Activated T-cell treated with anti-CD3 and anti-CD28 coated beads for 1 hour (primary cell): ENCODE measurements at regions not wholly inside any gene's neighbourhood (a gene's known extent, or its start where the extent isn't known, plus 50 kb on each side); places are given as distances from the start of the nearest gene placed in this dataset.
"Not testable (repeated sequence)": the region's sequence is repeated elsewhere in the genome, so short reads cannot be mapped to it uniquely, and the experiment has no call there.

Source experiments
- DNase-seq: peaks from one replicate; pipeline ENCODE4 v3.0.0-alpha.2; 2020; ENCODE audit warnings: low read depth

DNA sequence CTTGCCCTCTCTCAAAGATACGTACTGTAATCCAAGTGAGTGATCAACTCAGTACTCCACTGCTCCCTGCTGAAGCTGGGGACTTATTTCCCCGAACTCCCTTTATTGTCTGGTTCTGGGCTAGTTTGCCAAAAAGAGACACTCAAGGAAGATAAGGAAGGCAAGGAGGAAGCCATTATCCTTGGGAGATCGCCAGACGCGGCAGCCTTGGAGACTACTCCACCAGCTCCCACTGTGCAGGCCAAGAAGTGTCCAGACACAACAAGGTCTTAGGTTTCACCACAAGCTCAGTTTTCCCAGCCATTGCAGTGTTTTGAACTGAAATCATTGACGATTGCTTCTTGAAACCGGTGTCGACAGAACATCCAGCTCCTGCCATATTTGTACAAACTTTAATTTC lies 439.6 kb upstream of the UBE2E3 start:
- no peak for DNase-seq

DNA sequence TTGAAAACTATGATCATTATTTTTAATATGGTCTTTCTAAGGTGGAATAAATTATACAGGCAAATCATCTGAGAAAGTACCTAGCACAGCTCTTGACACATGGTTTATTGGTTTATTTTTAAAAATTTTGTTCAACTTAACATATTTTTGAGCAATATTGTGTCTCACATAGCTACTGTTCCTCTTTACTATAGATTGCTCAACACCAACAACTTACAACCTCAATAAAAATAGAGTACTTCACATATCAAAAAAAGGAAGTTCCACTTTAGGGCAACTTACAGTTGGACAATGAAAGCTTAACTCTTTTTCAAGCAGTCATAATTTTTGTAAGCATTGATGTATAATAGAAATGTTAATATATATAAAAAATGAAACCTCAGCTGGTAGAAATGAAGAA lies 440.9 kb upstream of the UBE2E3 start:
- no peak for DNase-seq

DNA sequence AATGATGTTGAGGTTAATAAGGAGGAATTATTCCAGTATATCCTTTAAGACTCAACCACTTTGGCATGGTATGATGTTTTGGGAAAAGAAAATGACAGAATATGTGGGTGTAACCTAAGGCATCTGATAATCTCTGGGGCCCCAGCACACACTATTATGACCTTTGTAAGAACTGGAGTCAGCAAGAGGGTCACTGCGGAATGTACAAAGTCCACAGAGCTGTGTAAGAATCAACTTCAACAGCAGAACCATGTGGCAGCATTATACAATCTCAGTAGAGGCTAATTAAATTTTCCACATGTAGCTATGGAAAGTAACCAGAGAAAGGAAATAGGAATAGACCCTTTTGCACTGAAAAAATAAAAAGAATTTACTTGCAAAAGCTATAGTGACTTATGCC lies 445.1 kb upstream of the UBE2E3 start:
- no peak for DNase-seq

DNA sequence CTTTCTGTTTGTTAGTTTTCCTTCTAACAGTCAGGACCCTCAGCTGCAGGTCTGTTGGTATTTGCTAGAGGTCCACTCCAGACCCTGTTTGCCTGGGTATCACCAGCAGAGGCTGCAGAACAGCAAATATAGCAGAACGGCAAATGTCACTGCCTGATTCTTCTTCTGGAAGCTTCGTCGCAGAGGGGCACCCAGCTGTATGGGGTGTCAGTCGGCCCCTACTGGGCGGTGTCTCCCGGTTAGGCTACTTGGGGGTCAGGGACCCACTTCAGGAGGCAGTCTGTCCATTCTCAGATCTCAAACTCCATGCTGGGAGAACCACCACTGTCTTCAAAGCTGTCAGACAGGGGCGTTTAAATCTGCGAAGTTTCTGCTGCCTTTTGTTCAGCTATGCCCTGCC lies 448.6 kb upstream of the UBE2E3 start:
- not testable (repeated sequence) for DNase-seq

DNA sequence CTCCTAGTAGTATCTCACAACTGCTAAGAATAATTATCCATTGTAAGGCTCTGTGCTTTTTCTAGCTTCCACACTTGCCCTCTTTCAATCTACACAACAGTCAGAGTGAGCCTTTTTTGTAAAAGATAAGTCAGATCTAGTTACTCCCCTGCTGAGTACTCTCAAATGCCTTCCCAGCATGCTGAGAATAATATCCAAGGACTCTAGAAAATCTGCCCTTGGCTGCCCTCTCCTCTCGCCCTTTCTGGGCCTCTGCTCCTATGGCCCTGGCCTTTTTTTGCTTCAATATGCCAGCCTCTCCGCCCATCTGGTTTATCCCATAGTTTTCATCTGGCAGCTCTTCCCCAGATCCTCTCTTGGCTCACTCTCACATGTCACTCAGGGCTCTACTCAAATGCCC lies 455.9 kb upstream of the UBE2E3 start:
- no peak for DNase-seq

DNA sequence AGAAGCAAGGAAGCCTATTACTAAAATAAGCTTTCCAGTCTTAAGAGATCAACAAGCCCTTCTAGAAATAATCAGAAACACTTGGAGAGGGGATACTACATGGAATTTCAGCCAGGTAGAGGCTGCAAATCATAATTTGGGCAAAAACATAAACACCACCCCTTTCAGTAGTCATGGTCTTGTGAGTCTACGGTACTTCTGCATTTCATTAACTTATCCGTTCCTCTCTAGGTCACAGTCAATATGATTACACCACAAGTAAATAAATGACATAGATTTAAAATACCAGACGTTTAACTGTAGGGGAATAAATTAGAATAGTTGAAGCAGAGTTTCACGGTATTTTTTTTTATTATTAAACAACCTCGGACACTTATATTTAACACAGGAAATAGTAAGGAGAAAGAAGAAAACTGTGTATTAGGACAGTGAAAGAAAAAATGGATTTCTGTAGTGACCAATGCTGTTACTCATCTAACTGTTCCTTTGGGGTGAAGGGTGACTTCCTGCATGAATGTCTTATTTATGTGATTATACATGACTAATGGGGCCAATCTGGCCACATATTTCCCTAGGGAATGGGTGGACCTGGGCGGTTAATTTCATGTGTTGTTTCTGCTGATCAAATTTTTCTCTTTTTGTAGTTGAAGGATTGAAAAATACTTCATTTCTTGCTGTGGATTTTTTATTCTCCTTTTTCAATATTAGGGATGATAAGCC lies 456.6 kb upstream of the UBE2E3 start:
- no peak for DNase-seq

DNA sequence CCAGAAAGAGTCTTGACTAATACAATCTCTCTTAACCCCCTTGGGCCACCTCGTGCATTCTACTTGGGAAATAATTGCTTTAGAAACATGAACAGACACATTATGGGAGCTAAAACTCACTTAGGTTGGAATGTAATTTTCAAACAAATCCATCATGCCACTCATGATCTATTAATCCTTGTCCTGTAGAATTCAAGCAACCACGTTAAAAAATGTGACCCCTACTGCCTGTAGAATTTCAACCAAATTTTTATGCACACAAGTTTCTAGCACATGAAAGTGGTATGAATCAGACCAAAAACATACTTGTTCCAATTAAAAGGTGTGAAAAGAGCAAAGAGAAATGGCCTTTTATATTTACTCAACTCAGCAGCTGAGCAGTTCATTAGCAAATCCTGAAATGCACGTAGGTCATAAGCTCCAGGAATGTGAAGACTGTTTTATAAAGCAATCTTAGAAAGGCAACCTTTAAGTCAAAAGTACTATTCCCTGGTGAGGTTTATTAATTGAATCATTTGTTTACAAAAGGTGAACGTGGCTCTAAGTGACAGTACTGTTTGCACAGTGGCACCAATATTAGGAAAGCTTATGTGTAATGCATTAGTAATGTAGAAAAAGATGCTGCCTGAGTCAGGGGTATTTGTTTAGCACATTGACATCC lies 459.4 kb upstream of the UBE2E3 start:
- DNase-seq, result no peak

DNA sequence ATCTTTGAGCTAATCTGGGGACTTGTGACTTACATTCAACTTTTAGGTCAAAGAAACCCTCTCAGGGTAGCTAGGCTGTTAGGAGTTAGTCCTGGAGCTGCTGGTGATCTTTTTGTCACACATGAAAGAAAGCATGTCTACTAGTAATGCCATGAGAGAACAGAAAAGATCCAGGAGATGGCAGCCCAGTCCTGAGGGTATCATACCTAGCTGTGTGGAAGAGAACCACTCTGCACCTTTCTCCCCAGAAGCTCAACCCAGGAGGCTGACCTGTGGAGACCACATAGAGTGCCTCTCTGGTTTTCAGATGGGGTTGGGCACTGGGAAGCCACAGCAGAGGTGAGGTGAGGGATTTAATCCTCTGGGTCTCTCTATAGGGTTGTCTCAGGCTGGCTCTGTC lies 460.2 kb upstream of the UBE2E3 start:
- no peak for DNase-seq

DNA sequence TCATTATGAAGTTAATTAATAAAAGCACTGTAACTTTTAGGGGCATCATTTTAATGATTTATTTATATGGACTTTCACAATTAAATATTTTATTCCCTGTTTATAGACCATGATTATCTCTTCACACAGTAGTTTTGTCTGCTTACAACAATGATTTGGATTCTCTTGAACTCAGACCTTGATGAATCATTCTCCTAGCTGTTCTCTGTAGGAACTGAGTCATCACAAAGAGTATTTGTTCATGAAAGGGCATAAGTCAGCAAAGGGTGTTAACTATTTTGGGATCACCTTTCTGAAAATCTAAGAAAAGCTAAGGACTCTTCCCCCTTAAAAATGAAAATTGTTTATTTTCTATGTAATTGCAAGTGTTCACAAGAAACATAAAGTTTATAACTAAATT lies 461.1 kb upstream of the UBE2E3 start:
- DNase-seq, result no peak

DNA sequence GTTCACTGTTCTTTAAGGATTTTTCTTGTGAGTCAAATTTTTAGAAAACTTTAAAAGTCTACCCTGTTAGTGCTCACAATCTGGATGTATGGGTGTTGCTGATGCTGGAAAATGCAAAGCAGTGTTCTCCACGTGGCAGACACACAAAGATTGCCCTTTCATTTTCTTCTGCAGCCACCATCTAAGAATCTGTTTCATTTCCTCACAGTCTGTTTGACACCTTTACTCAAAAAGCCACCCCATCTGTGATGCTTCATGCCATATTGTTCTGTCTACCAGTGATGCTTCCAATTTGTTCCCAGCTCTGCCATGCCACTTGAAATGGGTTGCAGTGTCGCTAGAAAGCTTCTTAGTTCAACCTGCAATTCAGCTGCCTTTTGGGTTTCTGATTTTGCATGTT lies 464.2 kb upstream of the UBE2E3 start:
- DNase-seq, result no peak

DNA sequence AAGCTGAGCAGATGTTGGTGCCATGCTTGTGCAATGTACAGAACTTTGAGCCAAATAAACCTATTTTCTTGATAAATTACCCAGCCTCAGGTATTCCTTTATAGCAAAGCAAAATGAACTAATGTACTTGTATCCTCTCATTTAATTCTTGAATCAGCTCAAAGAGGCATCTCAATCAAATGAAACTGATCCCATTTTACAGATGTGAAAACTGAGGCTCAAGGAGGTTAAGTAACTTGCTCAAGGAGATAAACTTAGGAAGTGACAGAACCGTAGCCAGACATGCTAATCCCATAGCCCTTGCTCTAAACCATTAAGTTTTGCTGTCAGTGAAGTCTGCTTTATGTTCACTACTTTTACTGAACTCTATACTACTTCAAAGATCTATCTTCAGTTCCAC lies 467.0 kb upstream of the UBE2E3 start:
- no peak for DNase-seq

DNA sequence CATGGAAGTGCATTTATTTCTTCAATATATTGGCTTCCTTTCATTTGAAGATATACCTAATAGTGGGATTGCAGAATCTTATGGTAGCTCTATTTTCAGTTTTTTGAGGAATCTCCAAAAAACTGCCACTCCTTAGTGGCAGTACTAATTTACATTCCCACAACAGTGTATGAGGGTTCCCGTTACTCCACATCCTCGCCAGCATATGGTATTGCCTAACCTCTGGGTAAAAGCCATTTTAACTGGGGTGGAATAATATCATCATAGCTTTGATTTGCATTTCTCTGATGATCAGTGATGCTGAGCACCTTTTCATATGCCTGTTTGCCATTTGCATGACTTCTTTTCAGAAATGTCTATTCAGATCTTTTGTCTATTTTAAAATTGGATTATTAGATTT lies 471.9 kb upstream of the UBE2E3 start:
- DNase-seq, result no peak

DNA sequence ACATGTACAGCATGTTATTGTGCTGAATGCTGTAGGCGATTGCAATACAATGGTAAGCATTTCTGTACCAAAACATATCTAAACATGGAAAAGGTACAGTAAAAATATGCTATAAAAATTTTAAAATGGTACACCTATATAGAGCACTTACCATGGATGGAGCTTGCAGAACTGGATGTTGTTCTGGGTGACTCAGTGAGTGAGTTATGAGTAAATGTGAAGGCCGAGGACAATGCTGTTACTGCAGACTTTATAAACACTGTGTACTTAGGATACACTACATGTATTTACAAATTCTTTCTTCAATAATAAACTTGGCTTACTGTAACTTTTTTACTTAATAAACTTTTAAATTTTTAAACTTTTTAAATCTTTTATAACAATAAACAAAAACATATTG lies 473.4 kb upstream of the UBE2E3 start:
- no peak for DNase-seq

DNA sequence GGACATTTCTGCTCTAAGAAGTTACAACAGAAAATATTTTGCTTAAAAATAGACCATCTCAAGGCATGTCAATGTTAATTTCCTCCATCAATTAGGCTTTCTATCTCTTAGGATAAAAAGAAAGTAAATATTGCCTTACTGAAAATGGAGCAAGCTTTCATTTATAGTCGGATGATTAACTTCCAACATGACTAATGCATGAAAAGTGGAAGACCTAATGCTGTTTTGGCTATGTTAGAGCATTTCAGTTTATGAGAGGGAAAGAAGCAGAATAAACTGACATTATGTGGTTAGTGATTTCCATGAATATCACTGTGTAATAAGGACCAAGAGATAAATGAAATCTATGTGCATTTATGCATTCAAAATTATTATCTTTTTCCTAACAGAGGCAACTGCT lies 475.2 kb upstream of the UBE2E3 start:
- DNase-seq, result no peak

DNA sequence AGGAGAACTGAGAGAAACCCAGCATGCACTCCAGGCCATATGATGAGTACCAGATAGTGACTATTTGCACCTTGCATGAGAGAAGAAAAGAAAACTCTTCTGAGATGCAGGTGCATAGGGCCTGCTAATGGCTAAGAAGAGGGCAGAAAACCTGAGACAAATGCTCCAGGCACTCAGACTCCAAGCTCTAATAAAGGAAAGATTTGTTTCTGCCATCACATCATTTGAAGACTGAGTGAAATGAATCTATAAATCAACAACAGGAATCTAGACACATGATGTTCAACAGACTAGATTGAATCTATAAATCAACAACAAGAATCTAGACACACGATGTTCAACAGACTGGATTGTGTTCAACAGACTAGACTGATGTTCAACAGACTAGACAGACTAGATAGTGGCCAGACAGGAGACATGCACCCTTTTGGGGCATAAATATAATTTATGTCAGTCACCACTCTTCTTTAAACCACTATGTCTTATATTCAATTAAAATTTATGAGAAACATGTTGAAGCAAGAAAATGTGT lies 482.7 kb upstream of the UBE2E3 start:
- no peak for DNase-seq

DNA sequence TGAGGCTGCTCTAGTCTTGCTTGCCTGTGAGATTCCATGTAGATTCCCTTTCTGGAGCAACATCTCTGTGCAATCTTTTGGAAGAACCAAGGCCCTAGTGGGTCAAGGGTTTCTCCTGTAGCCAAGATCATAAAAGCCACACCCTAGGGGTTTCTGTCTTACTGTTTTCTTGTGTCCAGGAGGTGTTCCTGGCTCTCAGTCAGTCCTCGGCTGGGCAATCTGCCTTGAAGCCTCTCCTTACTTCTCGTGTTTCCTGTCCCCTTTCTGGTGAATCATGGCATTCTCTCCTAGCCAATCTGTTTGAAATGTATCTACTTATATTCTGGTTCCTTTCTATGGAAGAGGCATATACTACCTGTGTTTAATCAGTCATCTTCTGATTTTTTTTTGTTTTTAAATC lies 484.8 kb upstream of the UBE2E3 start:
- DNase-seq, result no peak

DNA sequence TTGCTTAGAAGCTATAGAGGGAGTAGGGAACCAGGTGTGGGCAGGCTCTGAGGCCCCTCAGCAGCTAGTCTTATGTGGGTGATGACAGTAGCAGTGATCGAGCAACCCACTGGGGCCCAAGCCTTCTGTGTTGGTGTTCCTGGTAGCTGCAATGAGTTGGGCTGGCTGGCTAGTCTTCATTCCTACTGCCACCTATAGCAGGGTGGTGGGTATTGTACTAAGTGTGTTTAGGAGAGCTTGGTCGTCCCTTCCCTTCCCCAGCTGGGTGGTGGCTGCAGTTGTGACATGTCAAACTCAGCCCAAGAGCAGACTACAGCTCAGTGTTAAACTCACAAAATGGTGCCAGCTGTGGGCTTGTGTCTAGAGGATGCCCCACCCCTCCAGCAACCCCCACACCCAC lies 486.1 kb upstream of the UBE2E3 start:
- DNase-seq, result no peak

DNA sequence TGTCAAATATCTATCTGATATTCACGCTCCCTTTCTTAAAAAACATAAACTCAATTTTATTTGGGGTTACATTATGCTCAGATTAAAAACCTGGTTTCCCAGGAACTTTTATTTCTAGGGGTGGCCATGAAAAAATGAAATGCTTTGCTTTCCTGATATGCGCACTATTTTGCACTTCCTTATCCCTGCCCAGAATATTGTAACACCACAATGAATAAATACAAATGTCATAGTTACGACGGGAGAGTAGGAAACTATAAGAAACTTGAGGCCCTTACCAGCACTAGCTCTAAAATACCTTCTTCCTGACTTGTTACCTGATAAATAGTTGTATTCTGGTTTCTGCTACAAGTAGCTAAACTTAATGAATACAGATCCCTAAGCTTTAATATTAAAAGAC lies 475.6 kb upstream of the CWC22 start:
- DNase-seq, result no peak

DNA sequence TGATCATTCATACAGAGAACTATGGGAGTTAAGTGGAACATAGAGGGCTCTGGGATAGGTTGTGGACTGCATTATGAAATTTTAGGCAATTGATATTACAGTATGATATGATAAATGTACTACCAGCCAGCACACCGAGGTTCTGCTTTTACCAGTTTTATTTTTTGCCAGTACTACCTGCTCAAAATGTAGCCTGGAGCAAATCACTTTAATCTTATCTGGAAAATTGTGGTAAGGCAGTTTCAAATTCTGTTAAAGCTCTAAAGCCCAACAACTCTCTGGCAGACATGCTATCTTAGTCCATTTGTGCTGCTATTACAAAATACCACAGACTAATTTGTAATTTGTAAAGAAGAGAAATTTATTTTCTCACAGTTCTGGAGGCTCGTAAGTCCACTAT lies 474.9 kb upstream of the CWC22 start:
- DNase-seq, result no peak

DNA sequence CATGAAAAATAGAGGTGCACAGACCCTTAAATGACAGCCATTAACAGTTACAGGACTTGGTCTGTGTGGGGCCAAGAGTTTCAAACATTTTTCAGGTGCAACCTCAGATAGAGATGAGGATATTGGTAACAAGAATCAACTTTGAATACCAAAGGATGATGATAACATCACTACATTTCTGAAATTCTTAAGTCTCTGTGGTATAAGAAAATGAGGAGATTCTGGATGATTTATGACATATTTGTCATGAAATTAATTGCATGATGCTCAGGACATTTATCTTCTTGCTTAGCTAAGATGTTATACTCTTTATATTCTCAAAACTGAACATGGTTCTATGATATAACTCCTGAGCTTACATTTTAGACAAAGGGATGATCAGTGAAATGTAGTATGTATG lies 471.8 kb upstream of the CWC22 start:
- DNase-seq, result no peak

DNA sequence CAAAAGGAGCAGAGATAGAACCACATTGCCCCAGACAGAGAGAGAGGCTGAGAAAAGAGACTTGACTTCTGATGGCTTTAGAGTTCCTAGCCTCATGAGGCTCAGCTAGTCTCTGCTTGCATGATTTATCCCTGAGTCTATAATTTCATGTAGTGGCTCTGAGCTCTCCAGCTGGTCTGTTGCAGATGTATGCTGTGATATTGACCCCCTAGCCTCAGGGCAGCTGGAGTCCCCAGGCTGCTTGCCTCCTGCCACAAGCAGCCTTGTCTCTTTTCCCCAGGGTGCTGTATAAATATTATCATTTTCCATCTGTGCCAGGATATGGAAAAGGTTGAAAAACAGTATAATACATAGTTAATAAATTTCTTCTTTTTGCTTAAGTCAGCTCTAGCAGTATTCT lies 467.6 kb upstream of the CWC22 start:
- no peak for DNase-seq

DNA sequence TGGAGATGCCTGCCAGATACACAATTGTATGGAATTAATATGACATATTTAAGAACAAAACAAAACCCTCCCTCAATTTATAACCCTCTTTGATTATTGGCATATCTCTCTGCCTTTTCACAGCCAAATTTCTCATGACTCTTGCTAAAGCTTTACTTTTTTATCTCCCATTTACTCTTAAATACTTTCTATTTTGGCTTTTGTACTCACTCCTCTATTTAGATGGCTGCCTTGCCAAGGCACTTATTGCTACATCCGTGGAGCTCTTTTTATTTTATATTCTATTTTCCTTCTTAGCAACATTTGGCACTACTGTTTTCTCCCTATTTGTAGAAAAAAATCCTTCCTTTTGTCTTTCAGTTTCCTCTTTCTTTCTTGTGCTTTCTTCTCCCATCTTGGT lies 466.4 kb upstream of the CWC22 start:
- no peak for DNase-seq

DNA sequence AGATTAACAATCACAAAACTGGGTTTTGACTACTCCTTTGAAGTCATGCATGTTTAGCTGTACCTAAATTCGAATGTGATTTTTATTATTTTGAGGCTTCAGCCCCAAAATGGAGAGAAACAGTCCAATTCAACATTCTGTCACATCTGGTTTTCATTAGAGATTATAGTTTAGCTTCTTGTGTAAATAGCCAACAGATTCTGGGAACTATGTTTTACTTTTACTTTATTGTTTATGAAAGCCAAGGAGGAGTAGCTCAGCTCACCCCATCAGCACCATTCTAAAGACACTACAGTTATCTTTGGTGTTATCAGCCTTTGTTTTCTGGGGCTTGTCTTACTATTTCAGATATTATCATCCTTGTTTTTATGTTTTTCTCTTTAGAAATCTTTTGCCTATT lies 465.0 kb upstream of the CWC22 start:
- no peak for DNase-seq

DNA sequence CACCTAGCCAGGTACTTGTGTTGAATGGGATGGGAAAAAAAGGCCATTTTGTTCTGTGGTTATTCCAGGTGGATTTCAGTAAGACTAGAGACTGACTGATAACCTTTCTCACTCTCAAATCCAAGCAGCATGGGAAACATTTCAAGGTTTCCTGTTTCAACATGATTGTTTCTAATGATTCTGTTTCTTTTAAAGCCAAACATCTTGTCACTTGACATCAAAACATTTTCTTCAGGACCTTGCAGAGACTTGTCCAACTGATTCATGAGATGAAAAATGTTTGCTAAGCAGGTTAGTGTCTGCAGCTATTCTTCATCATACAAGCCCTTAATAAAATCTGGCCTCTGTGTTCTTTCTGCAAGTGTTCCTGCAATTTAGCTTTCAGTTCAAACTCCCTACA lies 456.5 kb upstream of the CWC22 start:
- DNase-seq, result no peak
